Natural killer cell (primary cell): ENCODE measurements at regions not wholly inside any gene's neighbourhood (a gene's known extent, or its start where the extent isn't known, plus 50 kb on each side); places are given as distances from the start of the nearest gene placed in this dataset.

Source experiments
- ATAC-seq, 3 donors: fragments of 150-1000 bp in 2 of 3; fragments of 200-7000 bp in 1 of 3; cut with Tn5 transposase; 1 replicate in 1 of 3; 2 replicates in 2 of 3; pipeline ENCODE4 v1.10.0; 2021; ENCODE audit warnings: mild to moderate bottlenecking in 2 of 3, moderate library complexity in 2 of 3
- DNase-seq, 2 donors: peaks; one replicate each; pipeline versions ENCODE4 v3.0.0 to v3.0.0-alpha.2; 2013 to 2021; ENCODE audit warnings: mixed read lengths in 1 of 2
- H3K27ac ChIP-seq: one replicate; pipeline ENCODE4 v1.5.1; 2013; ENCODE audit warnings: mild to moderate bottlenecking, low read length
- H3K27me3 ChIP-seq: one replicate; pipeline ENCODE4 v1.6.1; 2013; ENCODE audit warnings: low read length; ENCODE audit not compliant: control insufficient read depth, insufficient read depth
- H3K36me3 ChIP-seq: one replicate; pipeline ENCODE4 v1.6.1; 2013; ENCODE audit warnings: low read length; ENCODE audit not compliant: control insufficient read depth, insufficient read depth
- H3K4me1 ChIP-seq: one replicate; pipeline ENCODE4 v1.6.1; 2013; ENCODE audit warnings: low read length; ENCODE audit not compliant: control insufficient read depth, insufficient read depth
- H3K4me3 ChIP-seq: one replicate; pipeline ENCODE4 v1.5.1; 2013; ENCODE audit warnings: low read length
- H3K9me3 ChIP-seq: one replicate; pipeline ENCODE4 v1.6.1; 2013; ENCODE audit warnings: low read length; ENCODE audit not compliant: control insufficient read depth, insufficient read depth
- H3K27ac Mint-ChIP-seq, 2 donors: one replicate each; pipeline ENCODE4 v1.8.0; 2022; ENCODE audit warnings: mild to moderate bottlenecking in 2 of 2, mixed read lengths in 2 of 2, moderate library complexity in 1 of 2
- H3K27me3 Mint-ChIP-seq, 2 donors: one replicate each; pipeline ENCODE4 v1.8.0; 2022; ENCODE audit warnings: low read depth in 2 of 2, mixed read lengths in 2 of 2
- H3K36me3 Mint-ChIP-seq: one replicate; pipeline ENCODE4 v1.8.0; 2022; ENCODE audit warnings: mixed read lengths
- H3K4me1 Mint-ChIP-seq, 2 donors: one replicate each; pipeline ENCODE4 v1.8.0; 2022; ENCODE audit warnings: mixed read lengths in 2 of 2
- H3K4me3 Mint-ChIP-seq: one replicate; pipeline ENCODE4 v1.8.0; 2022; ENCODE audit warnings: mild to moderate bottlenecking, moderate library complexity, mixed read lengths
- H3K9me3 Mint-ChIP-seq, 2 donors: one replicate each; pipeline ENCODE4 v1.8.0; 2022; ENCODE audit warnings: mixed read lengths in 2 of 2
- CTCF ChIP-seq: fragments of 200-600 bp; IDR thresholded peaks from one replicate; pipeline ENCODE4 v1.8.0; 2022; ENCODE audit warnings: antibody characterized with exemption
- WGBS: methylation state at CpG from one replicate; pipeline ENCODE4 v1.1.7; 2013; ENCODE audit warnings: missing lambda C conversion rate; ENCODE audit not compliant: insufficient coverage; 5-methylcytosine and 5-hydroxymethylcytosine counted together
- intact Hi-C: fragments of 100-400 bp; cut with micrococcal nuclease; formaldehyde crosslinking; loops from one replicate; pipeline ENCODE4 v1.14.2; 2022

GRCh38 chr15:93332168-93332553, 243.2 kb upstream of the RGMA start:
- H3K27me3 ChIP-seq = peaks cover 16% of the 10 kb centered on the region
- TF ChIP-seq CTCF = no peak
- no peaks in the 10 kb centered on the region for H3K9me3 ChIP-seq
- DNase-seq (no peak), ATAC-seq (no peak)
- no peak overlapping the region for H3K27ac ChIP-seq
- Mint-ChIP-seq H3K4me3 (no peak overlapping the region), H3K27me3 (peaks cover 22 to 45% of the 10 kb centered on the region in 2 donors), H3K9me3 (no peaks in the 10 kb centered on the region), H3K27ac (no peak overlapping the region), H3K4me1 (no peaks in the 10 kb centered on the region), H3K36me3 (no peaks in the 10 kb centered on the region)
- no peaks in the 10 kb centered on the region for H3K36me3 ChIP-seq
- H3K4me3 ChIP-seq = no peak overlapping the region
- intact Hi-C loops = no loop called here
- 34% methylated on average over 3 of the region's 4 CpGs for whole genome bisulfite sequencing
- no peaks in the 10 kb centered on the region for H3K4me1 ChIP-seq

GRCh38 chr15:93331545-93332167, 242.6 kb upstream of the RGMA start:
- intact Hi-C loops = no loop called here
- Mint-ChIP-seq H3K27me3 (peaks cover 21 to 45% of the 10 kb centered on the region in 2 donors), H3K36me3 (no peaks in the 10 kb centered on the region)

GRCh38 chr15:93330912-93331544, 242.0 kb upstream of the RGMA start:
- H3K9me3 Mint-ChIP-seq = no peaks in the 10 kb centered on the region
- H3K27ac ChIP-seq = no peak overlapping the region
- ATAC-seq = no peak

More at GRCh38 chr15:93331545-93332167, 242.6 kb upstream of the RGMA start:
- Mint-ChIP-seq H3K4me3 (no peak overlapping the region), H3K9me3 (no peaks in the 10 kb centered on the region), H3K4me1 (no peaks in the 10 kb centered on the region), H3K27ac (no peak overlapping the region)
- Histone ChIP-seq H3K9me3 (no peaks in the 10 kb centered on the region), H3K4me3 (no peak overlapping the region), H3K27me3 (peaks cover 16% of the 10 kb centered on the region), H3K27ac (no peak overlapping the region), H3K4me1 (no peaks in the 10 kb centered on the region), H3K36me3 (no peaks in the 10 kb centered on the region)
- no peak for ATAC-seq
- 71% methylated on average over 6 of the region's 9 CpGs for WGBS
- TF ChIP-seq CTCF = no peak
- DNase-seq = no peak

More at GRCh38 chr15:93330912-93331544, 242.0 kb upstream of the RGMA start:
- H3K9me3 ChIP-seq = no peaks in the 10 kb centered on the region
- H3K4me1 ChIP-seq = no peaks in the 10 kb centered on the region
- H3K36me3 ChIP-seq = no peaks in the 10 kb centered on the region
- Mint-ChIP-seq H3K4me1 (no peaks in the 10 kb centered on the region), H3K36me3 (no peaks in the 10 kb centered on the region), H3K4me3 (no peak overlapping the region), H3K27me3 (peaks cover 15 to 39% of the 10 kb centered on the region in 2 donors), H3K27ac (no peak overlapping the region)
- WGBS = 79% methylated on average over 5 of the region's 6 CpGs
- DNase-seq = no peak
- intact Hi-C loops = no loop called here
- H3K27me3 ChIP-seq = peaks cover 14% of the 10 kb centered on the region
- H3K4me3 ChIP-seq = no peak overlapping the region
- TF ChIP-seq CTCF = no peak
